GM23338 (cell line): ENCODE measurements at regions not wholly inside any gene's neighbourhood (a gene's known extent, or its start where the extent isn't known, plus 50 kb on each side); places are given as distances from the start of the nearest gene placed in this dataset.

Source experiments
- ATAC-seq: fragments of 200-7000 bp; cut with Tn5 transposase; 3 replicates; pipeline ENCODE4 v1.9.1; 2020
- DNase-seq: peaks from one replicate; pipeline ENCODE4 v3.0.0-alpha.2; 2015; ENCODE audit warnings: low spot score
- H2AFZ ChIP-seq: fragments of 200-600 bp; sonication (generic); 2 replicates; pipeline ENCODE4 v1.8.0; 2016; ENCODE audit warnings: antibody characterized with exemption, mild to moderate bottlenecking, moderate library complexity
- H3F3A ChIP-seq: fragments of 200-600 bp; sonication (generic); replicated peaks from 2 replicates; pipeline ENCODE4 v1.8.0; 2017; ENCODE audit warnings: antibody characterized with exemption, mixed run types, low read depth
- H3K27ac ChIP-seq: fragments of 200-600 bp; sonication (generic); 2 replicates; pipeline ENCODE4 v1.6.1; 2016; ENCODE audit warnings: low read depth
- H3K27me3 ChIP-seq: fragments of 200-600 bp; sonication (generic); 2 replicates; pipeline ENCODE4 v1.8.0; 2016; ENCODE audit warnings: mild to moderate bottlenecking, mixed run types, moderate library complexity; ENCODE audit not compliant: insufficient read depth
- H3K36me3 ChIP-seq: fragments of 200-600 bp; sonication (generic); 2 replicates; pipeline ENCODE4 v1.8.0; 2016; ENCODE audit warnings: mild to moderate bottlenecking; ENCODE audit not compliant: insufficient read depth
- H3K4me1 ChIP-seq: fragments of 200-600 bp; sonication (generic); 2 replicates; pipeline ENCODE4 v1.8.0; 2016; ENCODE audit warnings: mild to moderate bottlenecking, moderate library complexity; ENCODE audit not compliant: insufficient read depth
- H3K4me2 ChIP-seq: fragments of 200-600 bp; sonication (generic); 2 replicates; pipeline ENCODE4 v1.7.1; 2017; ENCODE audit warnings: mixed run types
- H3K4me3 ChIP-seq: fragments of 200-600 bp; sonication (generic); 2 replicates; pipeline ENCODE4 v1.6.1; 2016; ENCODE audit warnings: mixed run types
- H3K79me2 ChIP-seq: fragments of 200-600 bp; sonication (generic); replicated peaks from 2 replicates; pipeline ENCODE4 v1.8.0; 2017; ENCODE audit warnings: mild to moderate bottlenecking; ENCODE audit not compliant: insufficient read depth
- H3K9me2 ChIP-seq: fragments of 200-600 bp; sonication (generic); 2 replicates; pipeline ENCODE4 v1.8.0; 2017; ENCODE audit not compliant: insufficient read depth
- H4K20me1 ChIP-seq: fragments of 200-600 bp; sonication (generic); replicated peaks from 2 replicates; pipeline ENCODE4 v1.8.0; 2017; ENCODE audit warnings: mild to moderate bottlenecking; ENCODE audit not compliant: insufficient read depth
- H3K27ac Mint-ChIP-seq: 2 replicates; pipeline ENCODE4 v1.8.0; 2020; ENCODE audit warnings: inconsistent platforms, mild to moderate bottlenecking, moderate library complexity, mixed read lengths
- H3K27me3 Mint-ChIP-seq: 3 replicates; pipeline ENCODE4 v1.8.0; 2022; ENCODE audit warnings: low read depth, mild to moderate bottlenecking, moderate library complexity, mixed read lengths, inconsistent platforms; ENCODE audit not compliant: insufficient read depth, poor library complexity
- H3K36me3 Mint-ChIP-seq: 3 replicates; pipeline ENCODE4 v1.8.0; 2021; ENCODE audit warnings: low read depth, mild to moderate bottlenecking, inconsistent platforms, moderate library complexity, mixed read lengths
- H3K4me1 Mint-ChIP-seq: 3 replicates; pipeline ENCODE4 v1.8.0; 2020; ENCODE audit warnings: mild to moderate bottlenecking, inconsistent platforms, mixed read lengths
- H3K4me3 Mint-ChIP-seq: 3 replicates; pipeline ENCODE4 v1.8.0; 2021; ENCODE audit warnings: moderate library complexity, mild to moderate bottlenecking, inconsistent platforms, mixed read lengths
- H3K9me3 Mint-ChIP-seq: 3 replicates; pipeline ENCODE4 v1.8.0; 2020; ENCODE audit warnings: moderate library complexity, mild to moderate bottlenecking, inconsistent platforms, mixed read lengths
- CREB1 ChIP-seq: fragments of 250-450 bp; sonication (Bioruptor Pico); IDR thresholded peaks from 2 replicates; pipeline ENCODE4 v1.5.0; 2020; ENCODE audit warnings: low read depth, mild to moderate bottlenecking, moderate library complexity
- EZH2 ChIP-seq: fragments of 200-600 bp; sonication (generic); IDR thresholded peaks from one replicate; pipeline ENCODE4 v1.8.0; 2017; ENCODE audit warnings: antibody characterized with exemption, mild to moderate bottlenecking, low read depth; ENCODE audit not compliant: unreplicated experiment
- JUNB ChIP-seq: IDR thresholded peaks from one replicate; pipeline ENCODE4 v1.6.1; 2016; ENCODE audit warnings: antibody characterized with exemption; ENCODE audit not compliant: unreplicated experiment
- NANOG ChIP-seq: IDR thresholded peaks from 2 replicates; pipeline ENCODE4 v1.6.1; 2016; ENCODE audit warnings: antibody characterized with exemption, borderline replicate concordance
- POLR2AphosphoS5 ChIP-seq: IDR thresholded peaks from 2 replicates; pipeline ENCODE4 v1.6.1; 2016; ENCODE audit warnings: antibody characterized with exemption, low read depth
- STAT1 ChIP-seq: IDR thresholded peaks from one replicate; pipeline ENCODE4 v1.6.1; 2016; ENCODE audit warnings: antibody characterized with exemption; ENCODE audit not compliant: unreplicated experiment
- ZNF114 ChIP-seq: fragments of 250-450 bp; sonication (Bioruptor Pico); IDR thresholded peaks from 2 replicates; pipeline ENCODE4 v1.5.0; 2020; ENCODE audit warnings: mild to moderate bottlenecking, moderate library complexity
- ZNF331 ChIP-seq: fragments of 250-450 bp; sonication (Bioruptor Pico); IDR thresholded peaks from 2 replicates; pipeline ENCODE4 v1.5.0; 2020; ENCODE audit warnings: low read depth, mild to moderate bottlenecking, moderate library complexity
- TF ChIP-seq, protein P1 (sequence below), 2 experiments: fragments of 200-600 bp in 1 of 2; sonication (generic) in 1 of 2; conservative IDR thresholded peaks; 2 replicates each; pipeline versions ENCODE4 v1.5.1 to v1.6.1; 2016 to 2017; ENCODE audit warnings: antibody characterized with exemption in 2 of 2, low read depth in 2 of 2, mild to moderate bottlenecking in 2 of 2, moderate library complexity in 1 of 2
- TF ChIP-seq, protein P2 (sequence below): fragments of 250-450 bp; sonication (Bioruptor Pico); IDR thresholded peaks from 2 replicates; pipeline ENCODE4 v1.5.0; 2020; ENCODE audit warnings: mild to moderate bottlenecking, moderate library complexity

DNA sequence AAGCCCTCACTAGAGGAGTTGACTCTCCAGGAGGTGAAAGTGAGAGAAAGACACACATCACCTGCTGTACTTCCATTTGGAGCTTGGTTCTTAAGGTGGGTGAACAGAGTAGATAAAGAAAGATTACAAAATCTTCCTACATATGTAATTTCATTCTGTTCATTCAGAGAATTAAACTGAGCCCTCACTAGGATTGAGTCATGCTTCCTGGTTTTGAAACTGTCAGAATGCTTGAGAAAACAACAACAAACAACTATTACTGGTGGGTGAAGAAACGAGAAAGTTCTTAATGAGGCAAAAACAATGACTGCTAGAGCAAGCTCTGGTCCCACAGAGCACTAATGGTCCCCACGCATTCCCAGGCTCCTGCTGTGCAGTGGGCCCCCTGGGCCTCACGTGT, 841.7 kb downstream of the VRK1 start:
- H3K27me3 ChIP-seq = no peaks in the 10 kb centered on the region
- no peaks in the 10 kb centered on the region for H3F3A ChIP-seq
- TF ChIP-seq, protein P1, sequence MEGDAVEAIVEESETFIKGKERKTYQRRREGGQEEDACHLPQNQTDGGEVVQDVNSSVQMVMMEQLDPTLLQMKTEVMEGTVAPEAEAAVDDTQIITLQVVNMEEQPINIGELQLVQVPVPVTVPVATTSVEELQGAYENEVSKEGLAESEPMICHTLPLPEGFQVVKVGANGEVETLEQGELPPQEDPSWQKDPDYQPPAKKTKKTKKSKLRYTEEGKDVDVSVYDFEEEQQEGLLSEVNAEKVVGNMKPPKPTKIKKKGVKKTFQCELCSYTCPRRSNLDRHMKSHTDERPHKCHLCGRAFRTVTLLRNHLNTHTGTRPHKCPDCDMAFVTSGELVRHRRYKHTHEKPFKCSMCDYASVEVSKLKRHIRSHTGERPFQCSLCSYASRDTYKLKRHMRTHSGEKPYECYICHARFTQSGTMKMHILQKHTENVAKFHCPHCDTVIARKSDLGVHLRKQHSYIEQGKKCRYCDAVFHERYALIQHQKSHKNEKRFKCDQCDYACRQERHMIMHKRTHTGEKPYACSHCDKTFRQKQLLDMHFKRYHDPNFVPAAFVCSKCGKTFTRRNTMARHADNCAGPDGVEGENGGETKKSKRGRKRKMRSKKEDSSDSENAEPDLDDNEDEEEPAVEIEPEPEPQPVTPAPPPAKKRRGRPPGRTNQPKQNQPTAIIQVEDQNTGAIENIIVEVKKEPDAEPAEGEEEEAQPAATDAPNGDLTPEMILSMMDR (conservative IDR thresholded peaks at IDR 0.05; ENCODE audit: low read depth in 2 of 2) = no peak
- TF ChIP-seq ZNF331 (CRISPR knock-in tag) (no peak), NANOG (no peak), CREB1 (CRISPR knock-in tag) (no peak), POLR2AphosphoS5 (no peak), ZNF114 (CRISPR knock-in tag) (no peak), STAT1 (no peak), EZH2 (no peak), JUNB (no peak)
- TF ChIP-seq, protein P2, sequence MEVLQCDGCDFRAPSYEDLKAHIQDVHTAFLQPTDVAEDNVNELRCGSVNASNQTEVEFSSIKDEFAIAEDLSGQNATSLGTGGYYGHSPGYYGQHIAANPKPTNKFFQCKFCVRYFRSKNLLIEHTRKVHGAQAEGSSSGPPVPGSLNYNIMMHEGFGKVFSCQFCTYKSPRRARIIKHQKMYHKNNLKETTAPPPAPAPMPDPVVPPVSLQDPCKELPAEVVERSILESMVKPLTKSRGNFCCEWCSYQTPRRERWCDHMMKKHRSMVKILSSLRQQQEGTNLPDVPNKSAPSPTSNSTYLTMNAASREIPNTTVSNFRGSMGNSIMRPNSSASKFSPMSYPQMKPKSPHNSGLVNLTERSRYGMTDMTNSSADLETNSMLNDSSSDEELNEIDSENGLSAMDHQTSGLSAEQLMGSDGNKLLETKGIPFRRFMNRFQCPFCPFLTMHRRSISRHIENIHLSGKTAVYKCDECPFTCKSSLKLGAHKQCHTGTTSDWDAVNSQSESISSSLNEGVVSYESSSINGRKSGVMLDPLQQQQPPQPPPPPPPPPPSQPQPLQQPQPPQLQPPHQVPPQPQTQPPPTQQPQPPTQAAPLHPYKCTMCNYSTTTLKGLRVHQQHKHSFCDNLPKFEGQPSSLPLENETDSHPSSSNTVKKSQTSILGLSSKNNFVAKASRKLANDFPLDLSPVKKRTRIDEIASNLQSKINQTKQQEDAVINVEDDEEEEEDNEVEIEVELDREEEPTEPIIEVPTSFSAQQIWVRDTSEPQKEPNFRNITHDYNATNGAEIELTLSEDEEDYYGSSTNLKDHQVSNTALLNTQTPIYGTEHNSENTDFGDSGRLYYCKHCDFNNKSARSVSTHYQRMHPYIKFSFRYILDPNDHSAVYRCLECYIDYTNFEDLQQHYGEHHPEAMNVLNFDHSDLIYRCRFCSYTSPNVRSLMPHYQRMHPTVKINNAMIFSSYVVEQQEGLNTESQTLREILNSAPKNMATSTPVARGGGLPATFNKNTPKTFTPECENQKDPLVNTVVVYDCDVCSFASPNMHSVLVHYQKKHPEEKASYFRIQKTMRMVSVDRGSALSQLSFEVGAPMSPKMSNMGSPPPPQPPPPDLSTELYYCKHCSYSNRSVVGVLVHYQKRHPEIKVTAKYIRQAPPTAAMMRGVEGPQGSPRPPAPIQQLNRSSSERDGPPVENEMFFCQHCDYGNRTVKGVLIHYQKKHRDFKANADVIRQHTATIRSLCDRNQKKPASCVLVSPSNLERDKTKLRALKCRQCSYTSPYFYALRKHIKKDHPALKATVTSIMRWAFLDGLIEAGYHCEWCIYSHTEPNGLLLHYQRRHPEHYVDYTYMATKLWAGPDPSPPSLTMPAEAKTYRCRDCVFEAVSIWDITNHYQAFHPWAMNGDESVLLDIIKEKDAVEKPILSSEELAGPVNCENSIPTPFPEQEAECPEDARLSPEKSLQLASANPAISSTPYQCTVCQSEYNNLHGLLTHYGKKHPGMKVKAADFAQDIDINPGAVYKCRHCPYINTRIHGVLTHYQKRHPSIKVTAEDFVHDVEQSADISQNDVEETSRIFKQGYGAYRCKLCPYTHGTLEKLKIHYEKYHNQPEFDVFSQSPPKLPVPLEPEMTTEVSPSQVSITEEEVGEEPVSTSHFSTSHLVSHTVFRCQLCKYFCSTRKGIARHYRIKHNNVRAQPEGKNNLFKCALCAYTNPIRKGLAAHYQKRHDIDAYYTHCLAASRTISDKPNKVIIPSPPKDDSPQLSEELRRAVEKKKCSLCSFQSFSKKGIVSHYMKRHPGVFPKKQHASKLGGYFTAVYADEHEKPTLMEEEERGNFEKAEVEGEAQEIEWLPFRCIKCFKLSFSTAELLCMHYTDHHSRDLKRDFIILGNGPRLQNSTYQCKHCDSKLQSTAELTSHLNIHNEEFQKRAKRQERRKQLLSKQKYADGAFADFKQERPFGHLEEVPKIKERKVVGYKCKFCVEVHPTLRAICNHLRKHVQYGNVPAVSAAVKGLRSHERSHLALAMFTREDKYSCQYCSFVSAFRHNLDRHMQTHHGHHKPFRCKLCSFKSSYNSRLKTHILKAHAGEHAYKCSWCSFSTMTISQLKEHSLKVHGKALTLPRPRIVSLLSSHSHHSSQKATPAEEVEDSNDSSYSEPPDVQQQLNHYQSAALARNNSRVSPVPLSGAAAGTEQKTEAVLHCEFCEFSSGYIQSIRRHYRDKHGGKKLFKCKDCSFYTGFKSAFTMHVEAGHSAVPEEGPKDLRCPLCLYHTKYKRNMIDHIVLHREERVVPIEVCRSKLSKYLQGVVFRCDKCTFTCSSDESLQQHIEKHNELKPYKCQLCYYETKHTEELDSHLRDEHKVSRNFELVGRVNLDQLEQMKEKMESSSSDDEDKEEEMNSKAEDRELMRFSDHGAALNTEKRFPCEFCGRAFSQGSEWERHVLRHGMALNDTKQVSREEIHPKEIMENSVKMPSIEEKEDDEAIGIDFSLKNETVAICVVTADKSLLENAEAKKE (CRISPR knock-in tag) = no peak
- no peak overlapping the region for H2AFZ ChIP-seq
- no peaks in the 10 kb centered on the region for H3K79me2 ChIP-seq
- H3K4me1 Mint-ChIP-seq = peaks cover 67% of the 10 kb centered on the region
- no peak overlapping the region for H3K4me3 Mint-ChIP-seq
- no peak overlapping the region for H3K27ac Mint-ChIP-seq
- H4K20me1 ChIP-seq = no peaks in the 10 kb centered on the region
- peaks cover 4% of the 10 kb centered on the region; the same call in 1 of the 2 replicates for H3K9me2 ChIP-seq
- DNase-seq (no peak), ATAC-seq (no peak)
- H3K27ac ChIP-seq = no peak overlapping the region; the same call in 1 of the 2 replicates
- no peaks in the 10 kb centered on the region for H3K9me3 Mint-ChIP-seq
- no peaks in the 10 kb centered on the region for H3K36me3 Mint-ChIP-seq
- H3K36me3 ChIP-seq = no peaks in the 10 kb centered on the region
- H3K27me3 Mint-ChIP-seq = peaks cover 16% of the 10 kb centered on the region
- peaks cover 36% of the 10 kb centered on the region for H3K4me1 ChIP-seq
- no peak overlapping the region for H3K4me3 ChIP-seq
- H3K4me2 ChIP-seq = peak overlapping the region; percentile 49; the same call in 1 of the 2 replicates
